ENCODE measurements at regions not wholly inside any gene's neighbourhood (a gene's known extent, or its start where the extent isn't known, plus 50 kb on each side); places are given as distances from the start of the nearest gene placed in this dataset.
"Not testable (repeated sequence)": the region's sequence is repeated elsewhere in the genome, so short reads cannot be mapped to it uniquely, and the experiment has no call there.

DNA sequence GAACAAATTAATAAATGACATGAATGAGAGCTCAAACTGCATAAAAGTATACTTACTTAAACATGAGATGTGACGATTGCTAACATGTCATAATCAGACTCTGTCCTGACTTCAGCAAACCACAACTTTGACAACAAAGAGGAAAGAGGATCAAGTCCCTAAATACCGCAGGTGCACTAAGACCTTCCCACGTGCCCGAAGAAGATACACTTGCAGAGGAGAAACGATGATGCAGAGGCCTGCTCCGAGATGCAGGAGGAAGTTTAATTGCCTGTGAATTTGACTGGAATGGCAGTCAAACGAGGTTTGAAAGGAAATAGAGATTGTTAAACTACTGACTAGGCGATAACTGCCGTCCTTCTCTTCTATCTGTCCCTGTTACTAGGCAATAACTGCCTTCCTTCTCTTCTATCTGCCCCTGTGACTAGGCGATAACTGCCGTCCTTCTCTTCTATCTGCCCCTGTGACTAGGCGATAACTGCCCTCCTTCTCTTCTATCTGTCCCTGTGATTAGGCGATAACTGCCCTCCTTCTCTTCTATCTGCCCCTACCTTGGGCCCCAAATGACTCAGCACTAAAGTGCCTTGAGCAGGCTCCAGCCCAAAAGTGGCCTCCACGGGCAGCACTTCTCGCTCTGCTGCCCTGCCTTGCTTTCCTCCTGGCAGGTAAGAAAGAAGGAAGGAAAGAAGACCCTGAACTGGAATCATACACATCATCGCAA lies 2226.0 kb upstream of the DEFB115 start:
- H3K9me3 ChIP-seq (ENCODE audit: low read depth); H3F3A ChIP-seq (ENCODE audit: insufficient read depth); in situ Hi-C loops (cut with MboI); H4K20me1 ChIP-seq (ENCODE audit: insufficient read depth); H2AFZ ChIP-seq; H3K27ac ChIP-seq; H3K9me2 ChIP-seq (ENCODE audit: insufficient read depth); H3K4me2 ChIP-seq (ENCODE audit: unreplicated experiment); H3K36me3 ChIP-seq (ENCODE audit: low read depth); H3K9ac ChIP-seq; H3K27me3 ChIP-seq (replicated peaks; ENCODE audit: insufficient read depth); H3K4me1 ChIP-seq (ENCODE audit: insufficient read depth); DNase-seq; H3K4me3 ChIP-seq; H3K79me2 ChIP-seq (ENCODE audit: insufficient read depth): not testable (repeated sequence)
- WGBS, 2 experiments (ENCODE audit: low coverage in 1 of 2, low lambda C conversion rate in 2 of 2, missing lambda C conversion rate in 2 of 2), result 29 to 40% methylated on average over 14 to 16 of the region's 16 CpGs

DNA sequence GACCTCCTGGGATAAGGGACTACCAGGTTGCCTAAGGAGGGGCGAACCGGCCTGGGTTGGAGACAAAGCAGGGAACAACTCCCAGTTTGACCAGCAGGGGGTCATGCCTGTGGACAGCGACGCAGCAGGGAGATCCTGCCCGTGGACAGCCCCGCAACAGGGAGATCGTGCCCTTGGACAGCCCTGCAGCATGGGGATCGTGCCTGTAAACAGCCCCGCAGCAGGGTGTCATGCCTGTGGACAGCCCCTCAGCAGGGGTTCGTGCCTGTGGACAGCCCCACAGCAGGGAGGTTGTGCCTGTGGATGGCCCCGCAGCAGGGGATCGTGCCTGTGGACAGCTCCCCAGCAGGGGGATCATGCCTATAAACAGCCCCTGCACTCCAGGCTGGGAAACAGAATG lies 2213.2 kb upstream of the DEFB115 start:
- DNase-seq; H4K20me1 ChIP-seq (ENCODE audit: insufficient read depth); in situ Hi-C loops (cut with MboI); H3K9me2 ChIP-seq (ENCODE audit: insufficient read depth); H3K4me3 ChIP-seq; H3K4me2 ChIP-seq (ENCODE audit: unreplicated experiment); H3K79me2 ChIP-seq (ENCODE audit: insufficient read depth); H3K36me3 ChIP-seq (ENCODE audit: low read depth); H3K4me1 ChIP-seq (ENCODE audit: insufficient read depth); H3F3A ChIP-seq (ENCODE audit: insufficient read depth); H3K9ac ChIP-seq; H3K9me3 ChIP-seq (ENCODE audit: low read depth); H3K27me3 ChIP-seq (replicated peaks; ENCODE audit: insufficient read depth); H2AFZ ChIP-seq; H3K27ac ChIP-seq: not testable (repeated sequence)
- 39 to 45% methylated on average over 8 to 12 of the region's 12 CpGs for WGBS, 2 experiments (ENCODE audit: low coverage in 1 of 2, low lambda C conversion rate in 2 of 2, missing lambda C conversion rate in 2 of 2)

DNA sequence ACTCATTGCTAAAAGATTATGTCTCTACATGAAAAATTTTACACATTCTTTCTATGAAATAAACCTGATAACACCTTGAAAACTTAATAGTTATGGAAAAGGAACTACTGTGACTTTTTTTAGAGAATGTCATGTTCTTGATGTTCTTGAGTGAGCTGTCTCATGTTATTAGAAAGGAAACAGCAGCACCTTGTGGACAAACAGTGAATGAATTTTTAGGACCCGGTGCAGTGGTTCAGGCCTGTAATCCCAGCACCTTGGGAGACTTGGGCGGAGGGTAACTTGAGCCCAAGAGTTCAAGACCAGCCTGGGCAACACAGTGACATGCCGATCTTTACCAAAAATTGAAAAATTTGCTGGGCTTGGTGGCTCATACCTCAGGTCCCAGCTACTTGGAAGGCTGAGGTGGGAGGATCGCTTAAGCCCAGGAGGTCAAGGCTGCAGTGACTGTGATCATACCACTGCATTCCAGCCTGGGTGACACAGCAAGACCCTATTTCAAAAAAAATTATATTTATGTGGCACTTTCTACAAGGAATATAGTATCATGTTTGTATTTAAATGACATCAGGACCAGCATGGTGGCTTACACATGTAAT lies 2207.4 kb upstream of the DEFB115 start:
- H3K4me1 ChIP-seq (ENCODE audit: insufficient read depth); in situ Hi-C loops (cut with MboI); H3K36me3 ChIP-seq (ENCODE audit: low read depth); H3F3A ChIP-seq (ENCODE audit: insufficient read depth); H2AFZ ChIP-seq; H3K9ac ChIP-seq; H3K79me2 ChIP-seq (ENCODE audit: insufficient read depth); H4K20me1 ChIP-seq (ENCODE audit: insufficient read depth); H3K27me3 ChIP-seq (replicated peaks; ENCODE audit: insufficient read depth); H3K27ac ChIP-seq; H3K4me2 ChIP-seq (ENCODE audit: unreplicated experiment); H3K9me2 ChIP-seq (ENCODE audit: insufficient read depth); H3K9me3 ChIP-seq (ENCODE audit: low read depth); H3K4me3 ChIP-seq: not testable (repeated sequence)
- WGBS, 2 experiments (ENCODE audit: low coverage in 1 of 2, low lambda C conversion rate in 2 of 2, missing lambda C conversion rate in 2 of 2), result 13 to 18% methylated on average over 4 of the region's 4 CpGs
- peak; percentile 32 for DNase-seq

DNA sequence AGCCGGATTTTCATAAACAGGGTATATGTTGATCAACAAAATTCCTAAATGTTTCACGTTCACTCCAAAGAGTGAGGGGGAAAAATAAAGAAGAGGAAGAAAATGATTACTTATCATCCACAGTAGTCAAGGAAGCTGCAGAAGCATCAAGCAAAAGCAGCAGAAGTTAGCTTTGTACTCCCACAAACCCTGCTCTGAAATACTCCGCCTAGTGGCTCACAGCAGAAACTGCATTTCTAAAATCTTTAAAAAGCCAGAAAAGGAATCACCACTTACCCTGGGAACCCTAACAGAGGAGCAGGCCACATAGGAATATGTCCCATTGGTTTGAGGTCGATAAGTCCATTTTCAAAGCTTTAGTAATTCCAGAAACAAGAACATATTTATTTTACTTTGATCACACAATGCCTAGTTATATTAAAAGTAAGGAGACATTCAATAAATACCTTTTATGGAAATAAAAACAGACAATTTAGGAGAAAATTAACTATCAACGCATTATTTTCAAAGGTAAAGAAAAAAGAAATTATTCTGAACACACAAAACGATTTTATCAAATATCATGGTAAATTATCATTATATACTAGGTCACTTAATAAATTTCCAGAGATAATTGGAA lies 2199.5 kb upstream of the DEFB115 start:
- WGBS, 2 experiments (ENCODE audit: low coverage in 1 of 2, low lambda C conversion rate in 2 of 2, missing lambda C conversion rate in 2 of 2), result 12 to 13% methylated on average over 6 of the region's 6 CpGs

DNA sequence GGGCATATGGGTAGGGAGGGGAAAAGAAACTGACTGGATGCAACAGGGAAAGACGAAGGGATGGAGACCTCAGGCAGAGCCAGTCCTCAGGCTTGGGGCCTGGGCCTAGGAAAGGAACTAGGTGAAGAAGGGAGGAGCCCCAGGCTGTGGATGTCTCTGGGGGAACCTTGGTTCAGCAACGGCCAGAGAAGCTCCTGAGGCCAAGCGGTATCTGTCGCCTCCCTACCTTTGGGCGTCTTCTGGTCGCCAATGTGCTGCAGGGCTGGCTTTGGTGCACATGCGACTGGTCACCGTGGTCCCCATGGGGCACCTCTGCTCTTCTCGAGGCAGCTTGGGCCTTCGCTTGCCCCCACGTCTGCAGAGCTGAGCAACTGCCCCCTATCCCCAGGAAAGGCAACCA lies 2195.0 kb upstream of the DEFB115 start:
- H3K4me3 ChIP-seq; DNase-seq; H4K20me1 ChIP-seq (ENCODE audit: insufficient read depth); H3K4me1 ChIP-seq (ENCODE audit: insufficient read depth); H2AFZ ChIP-seq; H3K79me2 ChIP-seq (ENCODE audit: insufficient read depth); H3K27ac ChIP-seq; in situ Hi-C loops (cut with MboI); H3K9ac ChIP-seq; H3K4me2 ChIP-seq (ENCODE audit: unreplicated experiment); H3K9me3 ChIP-seq (ENCODE audit: low read depth); H3F3A ChIP-seq (ENCODE audit: insufficient read depth); H3K27me3 ChIP-seq (replicated peaks; ENCODE audit: insufficient read depth); H3K36me3 ChIP-seq (ENCODE audit: low read depth); H3K9me2 ChIP-seq (ENCODE audit: insufficient read depth): not testable (repeated sequence)
- 26 to 42% methylated on average over 11 of the region's 11 CpGs for WGBS, 2 experiments (ENCODE audit: low coverage in 1 of 2, low lambda C conversion rate in 2 of 2, missing lambda C conversion rate in 2 of 2)

More for the DNA sequence above, 2199.5 kb upstream of the DEFB115 start:
- DNase-seq, result peak; percentile 35
- H3F3A ChIP-seq (ENCODE audit: insufficient read depth); H4K20me1 ChIP-seq (ENCODE audit: insufficient read depth); H3K9me2 ChIP-seq (ENCODE audit: insufficient read depth); H3K27ac ChIP-seq; H3K4me1 ChIP-seq (ENCODE audit: insufficient read depth); H3K79me2 ChIP-seq (ENCODE audit: insufficient read depth); H2AFZ ChIP-seq; H3K27me3 ChIP-seq (replicated peaks; ENCODE audit: insufficient read depth); H3K4me2 ChIP-seq (ENCODE audit: unreplicated experiment); H3K9me3 ChIP-seq (ENCODE audit: low read depth); H3K36me3 ChIP-seq (ENCODE audit: low read depth); H3K4me3 ChIP-seq; in situ Hi-C loops (cut with MboI); H3K9ac ChIP-seq: not testable (repeated sequence)

DNA sequence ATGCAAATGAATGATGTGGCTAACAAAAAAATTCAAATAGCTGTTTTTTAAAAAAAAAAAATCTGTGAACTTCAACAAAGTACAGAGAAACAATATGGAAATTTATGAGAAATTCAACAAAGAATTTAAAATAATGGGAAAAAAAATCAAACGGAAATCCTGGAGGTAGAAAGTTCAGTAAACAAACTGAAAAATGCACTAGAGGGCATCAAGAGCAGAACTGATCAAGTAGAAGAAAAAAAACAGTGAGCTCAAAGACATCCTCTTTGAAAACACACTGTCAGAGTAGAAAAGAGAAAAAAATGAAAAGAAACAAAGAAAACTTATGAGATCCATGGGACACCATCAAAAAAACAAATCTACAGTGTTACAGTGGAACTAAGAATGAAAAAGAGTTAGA lies 2191.1 kb upstream of the DEFB115 start:
- in situ Hi-C loops (cut with MboI); DNase-seq; H3K27me3 ChIP-seq (replicated peaks; ENCODE audit: insufficient read depth); H2AFZ ChIP-seq; H3F3A ChIP-seq (ENCODE audit: insufficient read depth); H3K4me1 ChIP-seq (ENCODE audit: insufficient read depth); H3K36me3 ChIP-seq (ENCODE audit: low read depth); H3K79me2 ChIP-seq (ENCODE audit: insufficient read depth); H3K9me3 ChIP-seq (ENCODE audit: low read depth); H4K20me1 ChIP-seq (ENCODE audit: insufficient read depth); H3K9ac ChIP-seq; H3K4me3 ChIP-seq; H3K9me2 ChIP-seq (ENCODE audit: insufficient read depth); H3K27ac ChIP-seq; H3K4me2 ChIP-seq (ENCODE audit: unreplicated experiment): not testable (repeated sequence)
- 6 to 7% methylated on average over 1 of the region's 1 CpG for WGBS, 2 experiments (ENCODE audit: low coverage in 1 of 2, low lambda C conversion rate in 2 of 2, missing lambda C conversion rate in 2 of 2)

DNA sequence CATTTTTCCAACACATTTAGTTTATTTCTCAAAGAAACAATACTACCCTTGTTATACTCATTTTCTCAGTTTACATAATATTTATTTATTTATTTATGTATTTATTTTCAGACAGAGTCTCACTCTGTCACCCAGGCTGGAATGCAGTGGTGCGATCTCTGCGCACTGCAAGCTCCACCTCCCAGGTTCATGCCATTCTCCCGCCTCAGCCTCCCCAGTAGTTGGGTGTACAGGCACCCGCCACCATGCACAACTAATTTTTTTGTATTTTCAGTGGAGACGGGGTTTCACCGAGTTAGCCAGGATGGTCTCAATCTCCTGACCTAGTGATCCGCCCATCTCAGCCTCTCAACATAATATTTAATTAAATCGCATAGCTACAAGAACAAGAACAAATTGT lies 2183.8 kb upstream of the DEFB115 start:
- H4K20me1 ChIP-seq (ENCODE audit: insufficient read depth); H3K9me3 ChIP-seq (ENCODE audit: low read depth); H3K4me2 ChIP-seq (ENCODE audit: unreplicated experiment); H3K9me2 ChIP-seq (ENCODE audit: insufficient read depth); in situ Hi-C loops (cut with MboI); H3K27me3 ChIP-seq (replicated peaks; ENCODE audit: insufficient read depth); H3K27ac ChIP-seq; H3F3A ChIP-seq (ENCODE audit: insufficient read depth); H3K4me3 ChIP-seq; DNase-seq; H2AFZ ChIP-seq; H3K36me3 ChIP-seq (ENCODE audit: low read depth); H3K9ac ChIP-seq; H3K4me1 ChIP-seq (ENCODE audit: insufficient read depth); H3K79me2 ChIP-seq (ENCODE audit: insufficient read depth): not testable (repeated sequence)
- WGBS, 2 experiments (ENCODE audit: low coverage in 1 of 2, low lambda C conversion rate in 2 of 2, missing lambda C conversion rate in 2 of 2), result 41% methylated on average over 8 of the region's 8 CpGs
